Smooth muscle cell (in vitro differentiated cells): ENCODE measurements at regions not wholly inside any gene's neighbourhood (a gene's known extent, or its start where the extent isn't known, plus 50 kb on each side); places are given as distances from the start of the nearest gene placed in this dataset.

ENCODE experiments used
- DNase-seq: peaks from one replicate; lab custom pipeline; 2025; ENCODE audit not compliant: unreplicated experiment; lab: John Stamatoyannopoulos, UW
- H2AFZ ChIP-seq: fragments of 200-600 bp; sonication (generic); 2 replicates; pipeline ENCODE4 v1.6.0; 2016; ENCODE audit warnings: antibody characterized with exemption, low read depth, mild to moderate bottlenecking
- H3F3A ChIP-seq: fragments of 200-600 bp; sonication (generic); 2 replicates; pipeline ENCODE4 v1.6.0; 2017; ENCODE audit warnings: antibody characterized with exemption, low read depth
- H3K27ac ChIP-seq: fragments of 200-600 bp; sonication (generic); 2 replicates; pipeline ENCODE4 v1.5.1; 2016; ENCODE audit warnings: low read depth, mild to moderate bottlenecking
- H3K27me3 ChIP-seq: fragments of 200-600 bp; sonication (generic); 2 replicates; pipeline ENCODE4 v1.6.1; 2016; ENCODE audit warnings: low read depth, mild to moderate bottlenecking
- H3K36me3 ChIP-seq: fragments of 200-600 bp; sonication (generic); 2 replicates; pipeline ENCODE4 v1.5.1; 2016; ENCODE audit warnings: low read depth
- H3K4me1 ChIP-seq: fragments of 200-600 bp; sonication (generic); 2 replicates; pipeline ENCODE4 v1.5.1; 2016; ENCODE audit warnings: low read depth
- H3K4me2 ChIP-seq: fragments of 200-600 bp; sonication (generic); 2 replicates; pipeline ENCODE4 v1.6.0; 2016; ENCODE audit warnings: mild to moderate bottlenecking
- H3K4me3 ChIP-seq: fragments of 200-600 bp; sonication (generic); 2 replicates; pipeline ENCODE4 v1.5.1; 2016; ENCODE audit warnings: mild to moderate bottlenecking
- H3K79me2 ChIP-seq: fragments of 200-600 bp; sonication (generic); 2 replicates; pipeline ENCODE4 v1.6.0; 2016; ENCODE audit warnings: low read depth, mild to moderate bottlenecking
- H3K9ac ChIP-seq: fragments of 200-600 bp; sonication (generic); 2 replicates; pipeline ENCODE4 v1.6.0; 2016; ENCODE audit warnings: low read depth
- H3K9me3 ChIP-seq: fragments of 200-600 bp; sonication (generic); replicated peaks from 2 replicates; pipeline ENCODE4 v1.5.1; 2016; ENCODE audit warnings: low read depth
- H4K20me1 ChIP-seq: fragments of 200-600 bp; sonication (generic); 2 replicates; pipeline ENCODE4 v1.6.0; 2016; ENCODE audit warnings: low read depth
- WGBS: methylation state at CpG from one replicate; pipeline ENCODE4 v1.1.7; 2016; ENCODE audit warnings: low lambda C conversion rate; 5-methylcytosine and 5-hydroxymethylcytosine counted together
- TF ChIP-seq, protein P1 (sequence below): fragments of 200-600 bp; sonication (generic); IDR thresholded peaks from 2 replicates; pipeline ENCODE4 v1.5.1; 2017; ENCODE audit warnings: borderline replicate concordance, mild to moderate bottlenecking, antibody characterized with exemption; ENCODE audit not compliant: insufficient read depth, poor library complexity, severe bottlenecking

DNA sequence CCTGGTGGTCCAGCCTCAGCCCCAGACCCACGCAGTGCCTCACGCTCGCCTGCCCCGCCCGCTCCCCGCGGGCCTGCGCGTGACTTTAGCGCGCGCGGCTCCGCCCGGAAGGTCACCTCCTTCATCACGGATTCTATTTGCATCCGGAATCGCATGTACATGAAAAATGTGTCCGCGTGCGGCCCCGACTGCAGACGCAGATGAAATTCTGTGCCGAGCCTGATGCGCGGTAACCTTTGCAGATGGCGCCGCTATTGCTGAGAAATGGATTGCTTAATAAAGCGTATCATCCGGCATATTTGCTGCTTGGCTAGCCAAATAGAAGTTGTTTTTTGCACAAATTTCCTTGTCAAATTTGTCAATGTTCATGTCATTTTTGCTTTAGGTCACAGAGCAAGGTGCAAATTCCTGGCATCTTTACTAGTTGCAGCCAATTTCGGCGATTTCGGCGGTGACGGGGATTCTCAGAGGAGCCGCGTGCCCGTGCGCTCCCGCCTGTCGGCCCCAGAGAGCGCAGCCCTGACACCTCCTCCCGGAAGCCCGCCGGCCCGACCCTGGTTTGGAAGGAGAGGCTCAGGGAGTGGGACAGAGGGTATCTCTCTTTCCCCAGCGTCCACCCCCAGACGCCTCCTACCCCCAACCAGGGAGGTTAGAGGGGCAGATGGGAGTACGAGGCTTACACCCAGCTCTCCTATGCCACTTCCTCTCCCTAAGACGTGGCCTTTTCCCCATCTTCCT lies 85.9 kb upstream of the PAX2 start:
- TF ChIP-seq, protein P1, sequence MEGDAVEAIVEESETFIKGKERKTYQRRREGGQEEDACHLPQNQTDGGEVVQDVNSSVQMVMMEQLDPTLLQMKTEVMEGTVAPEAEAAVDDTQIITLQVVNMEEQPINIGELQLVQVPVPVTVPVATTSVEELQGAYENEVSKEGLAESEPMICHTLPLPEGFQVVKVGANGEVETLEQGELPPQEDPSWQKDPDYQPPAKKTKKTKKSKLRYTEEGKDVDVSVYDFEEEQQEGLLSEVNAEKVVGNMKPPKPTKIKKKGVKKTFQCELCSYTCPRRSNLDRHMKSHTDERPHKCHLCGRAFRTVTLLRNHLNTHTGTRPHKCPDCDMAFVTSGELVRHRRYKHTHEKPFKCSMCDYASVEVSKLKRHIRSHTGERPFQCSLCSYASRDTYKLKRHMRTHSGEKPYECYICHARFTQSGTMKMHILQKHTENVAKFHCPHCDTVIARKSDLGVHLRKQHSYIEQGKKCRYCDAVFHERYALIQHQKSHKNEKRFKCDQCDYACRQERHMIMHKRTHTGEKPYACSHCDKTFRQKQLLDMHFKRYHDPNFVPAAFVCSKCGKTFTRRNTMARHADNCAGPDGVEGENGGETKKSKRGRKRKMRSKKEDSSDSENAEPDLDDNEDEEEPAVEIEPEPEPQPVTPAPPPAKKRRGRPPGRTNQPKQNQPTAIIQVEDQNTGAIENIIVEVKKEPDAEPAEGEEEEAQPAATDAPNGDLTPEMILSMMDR, result no peak
- H3K4me2 ChIP-seq, result no peak overlapping the region
- peaks cover 6% of the 10 kb centered on the region for H3F3A ChIP-seq
- H3K27me3 ChIP-seq, result peaks cover 89% of the 10 kb centered on the region
- no peak overlapping the region for H2AFZ ChIP-seq
- H3K36me3 ChIP-seq, result no peaks in the 10 kb centered on the region
- no peaks in the 10 kb centered on the region for H3K79me2 ChIP-seq
- no peaks in the 10 kb centered on the region for H4K20me1 ChIP-seq
- H3K4me1 ChIP-seq, result peaks cover 14% of the 10 kb centered on the region
- 18% methylated on average over 46 of the region's 50 CpGs for WGBS
- H3K9me3 ChIP-seq, result no peaks in the 10 kb centered on the region
- no peak for DNase-seq
- no peak overlapping the region for H3K27ac ChIP-seq
- no peak overlapping the region for H3K9ac ChIP-seq
- H3K4me3 ChIP-seq, result no peak overlapping the region

GRCh38 chr10:100660365-100660764 lies 85.0 kb upstream of the PAX2 start:
- H3F3A ChIP-seq, result peaks cover 6% of the 10 kb centered on the region
- no peak overlapping the region for H2AFZ ChIP-seq
- no peaks in the 10 kb centered on the region for H3K79me2 ChIP-seq
- TF ChIP-seq, protein P1, result no peak
- H3K4me1 ChIP-seq, result peaks cover 8% of the 10 kb centered on the region
- peaks cover 85% of the 10 kb centered on the region for H3K27me3 ChIP-seq
- no peaks in the 10 kb centered on the region for H3K36me3 ChIP-seq
- H3K27ac ChIP-seq, result no peak overlapping the region
- no peak overlapping the region for H3K9ac ChIP-seq
- WGBS, result 58% methylated on average over 6 of the region's 6 CpGs
- H3K4me3 ChIP-seq, result no peak overlapping the region
- H3K9me3 ChIP-seq, result no peaks in the 10 kb centered on the region
- no peak overlapping the region for H3K4me2 ChIP-seq
- H4K20me1 ChIP-seq, result no peaks in the 10 kb centered on the region
- no peak for DNase-seq

- TF ChIP-seq, protein P1, result no peak
- peaks cover under 1% of the 10 kb centered on the region for H3F3A ChIP-seq
- 56% methylated on average over 3 of the region's 3 CpGs for WGBS
- H3K79me2 ChIP-seq, result no peaks in the 10 kb centered on the region
- no peaks in the 10 kb centered on the region for H3K36me3 ChIP-seq
- no peak overlapping the region for H3K27ac ChIP-seq
- H3K4me3 ChIP-seq, result no peak overlapping the region
- H3K9ac ChIP-seq, result no peak overlapping the region
- DNase-seq, result no peak
- H3K4me2 ChIP-seq, result no peak overlapping the region
- no peaks in the 10 kb centered on the region for H3K9me3 ChIP-seq
- H3K4me1 ChIP-seq, result peaks cover 5% of the 10 kb centered on the region
- H2AFZ ChIP-seq, result no peak overlapping the region
- H4K20me1 ChIP-seq, result no peaks in the 10 kb centered on the region
- H3K27me3 ChIP-seq, result peaks cover 79% of the 10 kb centered on the region
Observed at GRCh38 chr10:100660945-100661344, 84.4 kb upstream of the PAX2 start.

- Histone ChIP-seq H3K4me1 (no peaks in the 10 kb centered on the region), H4K20me1 (no peaks in the 10 kb centered on the region), H3K4me2 (no peak overlapping the region), H3F3A (no peaks in the 10 kb centered on the region), H3K27ac (no peak overlapping the region), H3K4me3 (no peak overlapping the region), H2AFZ (no peak overlapping the region), H3K9me3 (no peaks in the 10 kb centered on the region), H3K36me3 (no peaks in the 10 kb centered on the region), H3K9ac (no peak overlapping the region), H3K79me2 (no peaks in the 10 kb centered on the region), H3K27me3 (peaks cover 74% of the 10 kb centered on the region)
- DNase-seq, result no peak
- 72% methylated on average over 9 of the region's 13 CpGs for WGBS
- TF ChIP-seq, protein P1, result no peak
Observed at GRCh38 chr10:100661520-100661919, 83.9 kb upstream of the PAX2 start.
